Lower leg skin (tissue), 3 donors: ENCODE measurements at regions not wholly inside any gene's neighbourhood (a gene's known extent, or its start where the extent isn't known, plus 50 kb on each side); places are given as distances from the start of the nearest gene placed in this dataset.

Experiments
- POLR2A ChIP-seq, 2 donors: fragments of 450-650 bp; IDR thresholded peaks; one replicate each; pipeline ENCODE4 v1.6.1; 2016 to 2017; ENCODE audit warnings: antibody characterized with exemption in 2 of 2, mild to moderate bottlenecking in 1 of 2, moderate library complexity in 1 of 2
- TF ChIP-seq, protein P1 (sequence below), 3 donors: fragments of 450-650 bp; IDR thresholded peaks; one replicate each; pipeline ENCODE4 v1.5.1; 2016; ENCODE audit warnings: antibody characterized with exemption in 3 of 3, mild to moderate bottlenecking in 3 of 3, moderate library complexity in 2 of 3

- TF ChIP-seq, protein P1, sequence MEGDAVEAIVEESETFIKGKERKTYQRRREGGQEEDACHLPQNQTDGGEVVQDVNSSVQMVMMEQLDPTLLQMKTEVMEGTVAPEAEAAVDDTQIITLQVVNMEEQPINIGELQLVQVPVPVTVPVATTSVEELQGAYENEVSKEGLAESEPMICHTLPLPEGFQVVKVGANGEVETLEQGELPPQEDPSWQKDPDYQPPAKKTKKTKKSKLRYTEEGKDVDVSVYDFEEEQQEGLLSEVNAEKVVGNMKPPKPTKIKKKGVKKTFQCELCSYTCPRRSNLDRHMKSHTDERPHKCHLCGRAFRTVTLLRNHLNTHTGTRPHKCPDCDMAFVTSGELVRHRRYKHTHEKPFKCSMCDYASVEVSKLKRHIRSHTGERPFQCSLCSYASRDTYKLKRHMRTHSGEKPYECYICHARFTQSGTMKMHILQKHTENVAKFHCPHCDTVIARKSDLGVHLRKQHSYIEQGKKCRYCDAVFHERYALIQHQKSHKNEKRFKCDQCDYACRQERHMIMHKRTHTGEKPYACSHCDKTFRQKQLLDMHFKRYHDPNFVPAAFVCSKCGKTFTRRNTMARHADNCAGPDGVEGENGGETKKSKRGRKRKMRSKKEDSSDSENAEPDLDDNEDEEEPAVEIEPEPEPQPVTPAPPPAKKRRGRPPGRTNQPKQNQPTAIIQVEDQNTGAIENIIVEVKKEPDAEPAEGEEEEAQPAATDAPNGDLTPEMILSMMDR (IDR thresholded peaks at IDR 0.05): no peak
- TF ChIP-seq POLR2A (IDR thresholded peaks at IDR 0.05): no peak
Observed at GRCh38 chr12:97753332-97753731, 290.7 kb downstream of the RMST start.
